ENCODE measurements at regions not wholly inside any gene's neighbourhood (a gene's known extent, or its start where the extent isn't known, plus 50 kb on each side); places are given as distances from the start of the nearest gene placed in this dataset.

DNA sequence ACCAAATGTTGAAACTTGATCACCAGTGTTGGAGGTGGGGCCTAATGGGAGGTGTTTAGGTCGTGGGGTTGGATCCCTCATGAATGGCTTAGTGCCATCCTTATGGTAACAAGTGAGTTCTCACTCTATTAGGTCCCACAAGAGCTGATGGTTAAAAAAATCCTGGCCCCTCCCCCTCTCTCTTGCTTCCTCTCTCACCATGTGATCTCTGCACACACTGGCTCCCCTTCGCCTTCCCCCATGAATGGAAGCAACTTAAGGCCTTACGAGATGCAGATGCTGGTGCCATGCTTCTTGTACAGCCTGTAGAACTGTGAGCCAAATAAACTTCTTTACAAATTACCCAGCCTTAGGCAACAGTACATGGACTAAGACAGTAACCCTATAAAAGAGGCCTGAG is 62.7 kb downstream of the PPP1R3C start:
- DNase-seq (ENCODE audit: low spot score in 2 of 2), result no peak
- intact Hi-C loops (cut with DNase I), result no loop called here
- TF ChIP-seq, protein P1, sequence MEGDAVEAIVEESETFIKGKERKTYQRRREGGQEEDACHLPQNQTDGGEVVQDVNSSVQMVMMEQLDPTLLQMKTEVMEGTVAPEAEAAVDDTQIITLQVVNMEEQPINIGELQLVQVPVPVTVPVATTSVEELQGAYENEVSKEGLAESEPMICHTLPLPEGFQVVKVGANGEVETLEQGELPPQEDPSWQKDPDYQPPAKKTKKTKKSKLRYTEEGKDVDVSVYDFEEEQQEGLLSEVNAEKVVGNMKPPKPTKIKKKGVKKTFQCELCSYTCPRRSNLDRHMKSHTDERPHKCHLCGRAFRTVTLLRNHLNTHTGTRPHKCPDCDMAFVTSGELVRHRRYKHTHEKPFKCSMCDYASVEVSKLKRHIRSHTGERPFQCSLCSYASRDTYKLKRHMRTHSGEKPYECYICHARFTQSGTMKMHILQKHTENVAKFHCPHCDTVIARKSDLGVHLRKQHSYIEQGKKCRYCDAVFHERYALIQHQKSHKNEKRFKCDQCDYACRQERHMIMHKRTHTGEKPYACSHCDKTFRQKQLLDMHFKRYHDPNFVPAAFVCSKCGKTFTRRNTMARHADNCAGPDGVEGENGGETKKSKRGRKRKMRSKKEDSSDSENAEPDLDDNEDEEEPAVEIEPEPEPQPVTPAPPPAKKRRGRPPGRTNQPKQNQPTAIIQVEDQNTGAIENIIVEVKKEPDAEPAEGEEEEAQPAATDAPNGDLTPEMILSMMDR (IDR thresholded peaks at IDR 0.05), result no peak
- no peaks in the 10 kb centered on the region for H3K36me3 ChIP-seq
- H3K9me3 ChIP-seq, result no peaks in the 10 kb centered on the region
- no peak overlapping the region for H3K27ac ChIP-seq
- no peak overlapping the region for H3K4me3 ChIP-seq
- H3K27me3 ChIP-seq, result no peaks in the 10 kb centered on the region
- no peaks in the 10 kb centered on the region for H3K4me1 ChIP-seq

DNA sequence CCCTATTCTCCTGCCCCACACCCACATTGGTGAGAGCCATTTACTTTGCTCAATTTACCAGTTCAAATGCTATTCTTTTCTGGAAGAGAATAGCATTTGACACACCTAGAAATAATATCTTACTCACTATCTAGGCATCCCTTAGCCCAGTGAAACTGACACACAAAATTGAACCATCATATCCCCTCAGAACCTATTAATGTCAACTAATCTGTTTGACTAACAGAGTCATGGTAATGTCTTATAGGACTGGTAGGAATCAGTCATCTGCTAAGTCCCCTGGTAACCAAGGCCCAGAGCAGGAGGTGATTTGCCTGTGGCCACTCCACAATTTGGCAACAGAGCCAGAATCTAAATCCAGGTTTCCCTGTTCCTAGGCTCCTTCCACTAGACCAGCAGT is 63.3 kb downstream of the PPP1R3C start:
- intact Hi-C loops (cut with DNase I), result no loop called here
- TF ChIP-seq, protein P1 (IDR thresholded peaks at IDR 0.05), result no peak

DNA sequence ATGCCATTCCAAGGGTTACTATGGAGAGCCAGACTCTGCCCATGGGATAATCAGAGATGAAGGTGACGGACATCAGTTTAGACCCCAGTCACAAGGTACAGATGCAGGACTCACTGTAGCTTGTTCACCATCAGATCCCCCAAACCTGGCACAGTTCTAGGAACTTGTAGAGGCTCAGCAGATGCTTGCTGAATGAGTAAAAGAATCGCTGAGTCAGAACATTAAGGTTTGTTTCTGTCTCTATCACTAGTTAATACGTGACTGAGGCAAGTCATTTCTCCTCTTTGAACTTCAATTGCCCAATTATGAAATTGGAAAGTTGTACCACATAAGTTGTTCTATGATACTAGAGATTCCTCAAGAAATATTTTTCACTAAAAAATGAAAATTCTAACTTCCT is 65.1 kb downstream of the PPP1R3C start:
- no peak for DNase-seq (ENCODE audit: low spot score in 2 of 2)
- Histone ChIP-seq H3K27ac (no peak overlapping the region), H3K36me3 (no peaks in the 10 kb centered on the region), H3K9me3 (no peaks in the 10 kb centered on the region), H3K4me3 (no peak overlapping the region), H3K4me1 (peaks cover 0 to 7% of the 10 kb centered on the region in 2 donors), H3K27me3 (no peaks in the 10 kb centered on the region)
- TF ChIP-seq, protein P1 (IDR thresholded peaks at IDR 0.05), result no peak
- intact Hi-C loops (cut with DNase I), result no loop called here

More for the DNA sequence above, 63.3 kb downstream of the PPP1R3C start:
- H3K36me3 ChIP-seq, result no peaks in the 10 kb centered on the region
- no peak for DNase-seq (ENCODE audit: low spot score in 2 of 2)
- H3K4me3 ChIP-seq, result no peak overlapping the region
- no peak overlapping the region for H3K27ac ChIP-seq
- H3K9me3 ChIP-seq, result no peaks in the 10 kb centered on the region
- H3K4me1 ChIP-seq, result no peaks in the 10 kb centered on the region
- no peaks in the 10 kb centered on the region for H3K27me3 ChIP-seq

DNA sequence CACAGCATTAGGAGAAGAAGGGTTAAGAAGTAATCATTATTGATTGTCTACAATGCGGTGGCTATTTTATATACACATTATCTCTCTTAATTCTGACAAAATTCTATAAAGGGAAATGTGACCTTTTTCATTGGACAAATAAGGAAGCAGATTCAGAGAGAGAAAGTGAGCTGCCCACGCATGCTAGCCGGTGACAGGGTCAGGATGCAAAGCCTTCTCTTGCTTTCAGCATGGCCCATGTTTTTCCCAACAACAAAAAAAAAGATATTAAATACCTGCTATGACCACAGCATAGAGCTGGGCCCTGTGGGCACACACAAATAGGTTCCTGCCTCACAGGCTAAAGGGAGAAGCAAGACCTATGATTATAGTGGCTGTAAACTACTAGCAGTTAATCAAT is 66.8 kb downstream of the PPP1R3C start:
- no peak for DNase-seq (ENCODE audit: low spot score in 2 of 2)
- no peaks in the 10 kb centered on the region for H3K27me3 ChIP-seq
- H3K4me1 ChIP-seq, result peaks cover 0 to 7% of the 10 kb centered on the region in 2 donors
- intact Hi-C loops (cut with DNase I), result no loop called here
- no peaks in the 10 kb centered on the region for H3K9me3 ChIP-seq
- H3K4me3 ChIP-seq, result no peak overlapping the region
- no peaks in the 10 kb centered on the region for H3K36me3 ChIP-seq
- TF ChIP-seq, protein P1 (IDR thresholded peaks at IDR 0.05), result no peak
- no peak overlapping the region for H3K27ac ChIP-seq

DNA sequence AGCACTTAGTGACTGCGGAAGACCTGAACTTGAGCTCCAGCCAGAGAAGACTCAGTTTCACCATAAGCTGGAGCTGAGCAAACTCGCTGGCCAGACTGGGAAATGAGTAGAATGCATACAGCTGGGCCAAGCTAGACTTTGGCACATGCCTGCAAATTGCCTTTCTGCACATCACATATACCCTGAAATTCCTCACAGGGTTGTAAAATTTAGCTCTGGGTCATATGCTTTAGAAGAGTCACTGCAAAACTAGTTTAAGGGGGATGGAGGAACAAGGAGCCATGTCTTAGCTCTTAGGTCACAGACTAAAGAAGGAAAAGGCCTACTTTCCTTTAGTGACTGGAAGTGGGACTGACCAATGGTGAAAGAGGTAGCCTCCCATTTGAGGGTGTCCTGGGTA is 67.6 kb downstream of the PPP1R3C start:
- TF ChIP-seq, protein P1 (IDR thresholded peaks at IDR 0.05), result no peak
- DNase-seq (ENCODE audit: low spot score in 2 of 2), result no peak
- H3K27me3 ChIP-seq, result no peaks in the 10 kb centered on the region
- no peaks in the 10 kb centered on the region for H3K9me3 ChIP-seq
- peaks cover 0 to 7% of the 10 kb centered on the region in 2 donors for H3K4me1 ChIP-seq
- H3K27ac ChIP-seq, result no peak overlapping the region
- intact Hi-C loops (cut with DNase I), result no loop called here
- H3K4me3 ChIP-seq, result no peak overlapping the region
- no peaks in the 10 kb centered on the region for H3K36me3 ChIP-seq

DNA sequence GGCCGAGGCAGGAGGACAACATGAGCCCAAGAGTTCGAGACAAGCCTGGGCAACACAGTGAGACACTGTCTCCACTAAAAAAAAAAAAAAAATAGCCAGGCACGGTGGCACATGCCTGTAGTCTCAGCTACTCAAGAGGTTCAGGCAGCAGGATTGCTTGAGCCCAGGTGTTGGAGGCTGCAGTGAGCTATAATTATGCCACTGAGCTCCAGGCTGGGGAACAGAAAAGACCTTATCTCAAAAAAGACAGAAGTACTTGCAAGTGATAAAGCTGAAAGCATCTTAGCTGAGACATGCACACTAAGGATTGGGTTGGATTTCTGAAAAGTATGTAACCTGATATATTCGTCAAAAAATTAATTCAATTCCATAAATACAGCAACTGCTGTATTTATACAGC is 68.4 kb downstream of the PPP1R3C start:
- Histone ChIP-seq H3K4me1 (peaks cover 0 to 7% of the 10 kb centered on the region in 2 donors), H3K36me3 (no peaks in the 10 kb centered on the region), H3K27me3 (no peaks in the 10 kb centered on the region), H3K9me3 (no peaks in the 10 kb centered on the region), H3K27ac (no peak overlapping the region), H3K4me3 (no peak overlapping the region)
- DNase-seq (ENCODE audit: low spot score in 2 of 2), result no peak
- TF ChIP-seq, protein P1 (IDR thresholded peaks at IDR 0.05), result no peak
- intact Hi-C loops (cut with DNase I), result no loop called here
